ENCODE measurements at regions not wholly inside any gene's neighbourhood (a gene's known extent, or its start where the extent isn't known, plus 50 kb on each side); places are given as distances from the start of the nearest gene placed in this dataset.

- TF ChIP-seq CTCF (conservative IDR thresholded peaks at IDR 0.05; ENCODE audit: low read length): no peak
- TF ChIP-seq EZH2phosphoT487 (IDR thresholded peaks at IDR 0.05; ENCODE audit: borderline replicate concordance, low read depth, low read length): no peak
These were observed 371.5 kb downstream of the AACS start for GRCh38 chr12:125436686-125437085.
